T1000 (cell line): ENCODE measurements at regions not wholly inside any gene's neighbourhood (a gene's known extent, or its start where the extent isn't known, plus 50 kb on each side); places are given as distances from the start of the nearest gene placed in this dataset.
"Not testable (repeated sequence)": the region's sequence is repeated elsewhere in the genome, so short reads cannot be mapped to it uniquely, and the experiment has no call there.

ENCODE experiments used
- DNase-seq: peaks from one replicate; lab custom pipeline; 2025; ENCODE audit warnings: mixed read lengths; lab: John Stamatoyannopoulos, UW

- DNase-seq, result no peak
Observed at GRCh38 chr6:76840865-76841264, 622.4 kb downstream of the HTR1B start.

DNA sequence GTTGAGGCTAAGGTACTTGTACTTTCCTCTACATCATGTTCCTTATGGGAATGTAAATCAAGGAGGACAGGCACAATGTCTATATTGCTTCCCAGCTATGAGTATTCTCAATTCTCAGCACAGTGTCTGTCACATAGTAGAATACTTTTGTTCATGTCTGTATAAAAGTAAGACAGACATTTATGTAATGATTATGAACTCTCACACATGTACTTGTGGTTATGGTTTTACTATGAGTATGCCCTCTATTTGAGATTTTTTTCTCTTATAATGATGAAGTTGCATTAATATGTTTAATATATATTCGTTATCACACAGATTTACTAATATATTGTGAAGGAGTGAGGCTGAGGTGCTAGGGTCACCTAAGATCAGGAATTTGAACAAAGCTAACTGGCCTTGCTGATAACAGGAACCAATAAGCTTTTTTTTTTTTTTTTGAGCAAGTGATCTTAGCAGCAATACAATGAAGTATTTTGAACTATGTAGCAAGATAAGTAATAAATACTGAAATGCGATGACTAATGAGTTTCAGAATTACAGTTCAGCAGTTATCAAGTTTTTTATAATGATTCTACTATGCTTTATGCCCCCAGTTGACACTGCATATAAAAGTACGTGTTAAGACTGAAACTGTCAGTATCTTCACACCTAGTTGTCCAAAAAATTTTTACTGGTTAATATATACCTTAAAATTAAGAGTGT is 623.1 kb downstream of the HTR1B start:
- no peak for DNase-seq

GRCh38 chr6:76839505-76839904 is 623.8 kb downstream of the HTR1B start:
- no peak for DNase-seq

DNA sequence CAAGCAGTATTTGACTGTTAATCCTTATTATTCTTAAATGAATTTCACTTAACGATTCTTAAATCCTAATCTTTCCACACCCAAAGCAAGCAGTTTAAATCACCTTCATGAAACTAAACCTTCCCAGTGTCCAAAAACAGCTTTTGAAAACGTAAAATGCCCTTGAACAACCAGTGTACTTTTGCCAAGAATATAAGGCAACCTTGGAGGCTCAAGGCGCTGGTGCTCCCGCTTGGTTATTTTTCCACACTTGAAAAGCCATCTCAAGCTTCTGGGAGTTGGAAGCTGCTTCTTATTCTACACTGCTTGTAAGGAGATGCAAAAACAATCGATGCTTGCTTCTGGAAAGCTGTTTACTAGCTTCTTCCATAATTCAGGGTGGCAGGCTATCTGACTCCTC is 625.7 kb downstream of the HTR1B start:
- no peak for DNase-seq

- DNase-seq, result no peak
Observed at GRCh38 chr6:76835695-76836094, 627.6 kb downstream of the HTR1B start.

GRCh38 chr6:76835293-76835692 is 628.0 kb downstream of the HTR1B start:
- DNase-seq, result no peak

DNA sequence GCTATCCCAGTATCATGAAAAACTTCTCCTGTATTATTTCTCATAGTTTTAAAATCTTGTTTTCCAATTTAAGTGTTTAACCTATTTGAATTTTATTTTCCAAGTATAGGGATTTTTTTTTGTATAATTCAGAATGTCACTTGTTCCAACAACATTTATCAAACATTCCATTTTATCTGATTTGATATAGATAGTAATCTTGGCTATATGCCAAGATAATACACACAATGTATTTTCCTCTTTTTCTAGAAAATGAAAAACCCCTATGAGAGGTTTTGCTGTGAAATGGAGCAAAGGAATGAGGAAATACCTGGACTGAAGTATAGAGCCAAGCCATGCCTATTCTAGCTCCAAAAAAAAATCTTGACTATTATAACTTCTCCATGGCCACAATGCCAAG is 628.9 kb downstream of the HTR1B start:
- no peak for DNase-seq

- no peak for DNase-seq
Observed at GRCh38 chr6:76831299-76831698, 632.0 kb downstream of the HTR1B start.

DNA sequence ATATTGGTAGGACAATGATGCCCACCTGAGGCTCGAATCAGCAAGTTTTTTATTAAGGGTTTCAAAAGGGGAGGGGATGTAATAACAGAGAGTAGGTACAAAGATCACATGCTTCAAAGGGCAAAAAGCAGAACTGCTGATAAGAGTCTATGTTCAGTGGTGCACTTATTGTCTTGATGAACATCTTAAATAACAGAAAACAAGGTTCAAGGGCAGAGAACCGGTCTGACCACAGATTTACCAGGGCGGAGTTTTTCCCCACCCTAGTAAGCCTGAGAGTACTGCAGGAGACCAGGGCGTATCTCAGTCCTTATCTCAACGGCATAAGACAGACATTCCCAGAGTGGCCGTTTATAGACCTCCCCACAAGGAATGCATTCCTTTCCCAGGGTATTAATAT is 639.7 kb downstream of the HTR1B start:
- not testable (repeated sequence) for DNase-seq

GRCh38 chr6:76818451-76818850 is 644.8 kb downstream of the HTR1B start:
- no peak for DNase-seq

DNA sequence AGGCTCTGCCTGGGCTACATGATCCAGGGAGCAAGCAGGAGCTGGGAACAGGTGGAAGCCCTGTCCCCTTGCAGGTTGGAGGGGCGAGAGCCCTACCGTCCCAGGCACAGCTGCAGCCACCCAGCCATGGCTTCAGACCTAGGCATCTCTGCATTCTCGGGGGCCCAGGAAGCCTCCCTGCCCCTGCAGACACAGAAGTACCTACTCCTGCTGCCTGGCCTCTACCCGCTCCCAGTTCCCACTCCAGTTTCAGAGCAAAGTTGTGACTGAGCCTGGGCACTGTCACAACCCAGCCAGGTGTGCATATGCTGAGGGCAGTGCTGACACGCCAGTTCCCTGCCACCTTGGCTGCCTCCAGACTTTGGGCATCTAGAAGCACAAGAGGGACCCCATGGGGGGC is 645.9 kb downstream of the HTR1B start:
- DNase-seq, result no peak

GRCh38 chr6:76814496-76815458 is 648.5 kb downstream of the HTR1B start:
- no peak for DNase-seq

- no peak for DNase-seq
Observed at GRCh38 chr6:76810286-76810685, 653.0 kb downstream of the HTR1B start.

- no peak for DNase-seq
Observed at GRCh38 chr6:76803038-76803580, 660.2 kb downstream of the HTR1B start.

DNA sequence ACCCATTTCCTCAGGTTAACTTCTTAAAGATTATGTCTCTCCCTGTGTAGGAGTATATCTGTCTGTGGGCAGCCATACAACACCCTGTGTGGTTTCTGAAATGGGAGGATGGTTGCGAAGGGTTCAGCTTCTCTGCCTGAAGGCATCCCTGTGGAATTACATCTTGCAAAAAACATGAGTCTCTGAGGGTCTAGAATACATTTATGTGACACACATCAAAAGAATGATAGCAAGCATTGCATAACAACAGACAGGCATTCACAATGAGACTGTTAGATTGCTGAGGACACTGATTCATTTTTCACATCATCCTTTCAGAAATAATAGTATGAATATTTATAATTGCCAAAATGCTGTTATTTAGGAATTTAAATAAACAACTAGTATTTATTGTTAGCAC is 670.9 kb downstream of the HTR1B start:
- peak; percentile 73 for DNase-seq

GRCh38 chr6:76790881-76791280 is 672.4 kb downstream of the HTR1B start:
- no peak for DNase-seq

- no peak for DNase-seq
Observed at GRCh38 chr6:76790045-76790796, 673.1 kb downstream of the HTR1B start.

DNA sequence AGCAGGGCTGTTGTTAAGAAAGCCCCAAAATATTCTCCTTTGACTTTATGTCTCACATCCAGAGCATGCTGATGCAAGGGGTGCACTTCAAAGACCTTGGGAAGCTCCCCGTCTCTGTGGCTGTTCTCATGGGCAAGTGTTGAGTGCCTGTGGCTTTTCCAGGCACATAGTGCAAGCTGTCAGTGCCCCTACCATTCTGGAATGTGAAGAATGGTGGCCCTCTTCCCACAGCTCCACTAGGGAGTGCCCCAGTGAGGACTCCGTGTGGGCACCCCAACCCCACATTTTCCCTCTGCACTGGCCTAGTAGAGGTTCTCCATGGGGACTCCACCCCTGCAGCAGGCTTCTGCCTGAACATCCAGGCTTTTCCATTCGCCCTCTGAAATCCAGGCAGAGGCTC is 673.7 kb downstream of the HTR1B start:
- no peak for DNase-seq

GRCh38 chr6:76788155-76788554 is 675.1 kb downstream of the HTR1B start:
- no peak for DNase-seq

DNA sequence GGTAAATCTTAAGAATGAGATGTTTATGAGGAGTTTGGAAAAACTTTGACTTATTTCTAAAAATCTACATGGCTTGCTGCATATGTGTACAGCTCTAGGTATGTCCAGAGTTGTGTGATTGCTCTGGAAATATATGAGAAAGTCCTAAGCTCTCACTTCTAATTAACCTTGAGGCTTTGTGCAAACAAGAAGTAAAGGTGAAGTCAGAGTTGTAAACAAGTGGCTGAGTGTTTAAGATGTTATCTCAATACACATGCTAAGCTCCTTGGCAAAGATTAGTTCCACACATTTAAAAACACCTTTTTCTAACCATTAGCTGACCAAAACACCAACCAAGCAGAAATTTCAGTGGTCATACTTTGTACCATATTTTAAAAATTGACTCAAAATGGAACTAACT is 684.2 kb downstream of the HTR1B start:
- DNase-seq, result no peak

GRCh38 chr6:76776876-76777275 is 686.4 kb downstream of the HTR1B start:
- no peak for DNase-seq

DNA sequence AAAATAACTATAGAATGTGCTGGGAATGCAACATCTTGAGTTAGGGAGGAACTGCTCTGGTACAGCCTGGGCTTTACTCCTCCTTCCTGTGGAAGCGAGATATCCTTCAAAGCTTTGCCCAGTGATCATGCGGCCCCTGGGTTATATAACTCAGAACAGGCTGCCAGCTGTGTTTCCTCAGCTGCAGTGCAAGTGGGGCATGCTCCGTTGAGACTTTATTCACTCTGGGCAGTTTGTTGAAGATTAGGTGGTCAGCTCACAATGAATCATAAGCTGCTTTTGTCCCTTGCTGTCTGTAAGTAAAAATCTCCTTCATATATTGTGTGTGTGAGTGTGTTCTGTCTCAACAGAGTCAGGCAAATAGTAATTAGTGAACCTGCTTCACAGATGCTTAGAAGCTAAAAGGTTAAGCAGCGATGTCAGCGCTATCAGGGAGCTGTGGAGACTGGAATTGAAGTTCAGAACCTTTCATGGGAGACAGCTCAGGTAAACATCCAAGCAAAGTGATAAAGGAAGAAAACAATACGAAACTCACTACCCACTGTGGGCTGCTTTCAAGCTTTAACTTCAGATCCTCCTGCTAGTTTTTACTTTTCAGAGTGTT is 688.4 kb downstream of the HTR1B start:
- no peak for DNase-seq
